ENCODE measurements at regions not wholly inside any gene's neighbourhood (a gene's known extent, or its start where the extent isn't known, plus 50 kb on each side); places are given as distances from the start of the nearest gene placed in this dataset.

DNA sequence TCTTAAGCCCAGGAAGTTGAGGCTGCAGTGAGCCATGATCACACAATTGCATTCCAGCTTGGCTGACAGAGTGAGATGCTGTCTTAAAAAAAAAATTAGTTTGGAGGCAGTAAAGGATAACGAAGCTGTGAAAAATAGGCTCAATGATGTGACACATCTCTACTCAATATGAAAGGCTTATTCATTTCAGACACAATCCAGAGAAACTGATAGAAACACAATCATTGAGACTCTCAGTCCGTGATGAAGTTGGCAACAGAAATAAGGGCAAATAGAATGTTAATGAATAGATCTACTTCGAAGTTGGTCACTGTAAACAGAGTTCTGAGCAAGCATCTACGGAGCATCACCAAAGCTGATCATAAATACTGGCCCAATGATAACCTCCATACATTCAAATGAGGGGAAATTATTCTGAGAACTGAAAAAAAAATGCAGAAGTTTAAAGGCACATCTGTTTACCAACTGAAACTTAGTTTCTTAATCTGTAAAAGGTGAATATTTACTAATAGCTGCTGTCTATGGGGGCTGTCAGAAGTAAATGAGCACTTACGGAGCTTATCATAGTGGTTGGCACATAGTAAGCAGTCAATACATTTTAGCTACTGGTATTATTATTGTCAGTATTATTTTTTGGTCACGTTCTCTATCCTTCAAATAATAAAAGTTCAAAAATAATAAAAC lies 70.4 kb downstream of the AKR1B1 start:
- TF ChIP-seq EZH2 (IDR thresholded peaks at IDR 0.05; ENCODE audit: low read depth) = no peak
- TF ChIP-seq, protein P1, sequence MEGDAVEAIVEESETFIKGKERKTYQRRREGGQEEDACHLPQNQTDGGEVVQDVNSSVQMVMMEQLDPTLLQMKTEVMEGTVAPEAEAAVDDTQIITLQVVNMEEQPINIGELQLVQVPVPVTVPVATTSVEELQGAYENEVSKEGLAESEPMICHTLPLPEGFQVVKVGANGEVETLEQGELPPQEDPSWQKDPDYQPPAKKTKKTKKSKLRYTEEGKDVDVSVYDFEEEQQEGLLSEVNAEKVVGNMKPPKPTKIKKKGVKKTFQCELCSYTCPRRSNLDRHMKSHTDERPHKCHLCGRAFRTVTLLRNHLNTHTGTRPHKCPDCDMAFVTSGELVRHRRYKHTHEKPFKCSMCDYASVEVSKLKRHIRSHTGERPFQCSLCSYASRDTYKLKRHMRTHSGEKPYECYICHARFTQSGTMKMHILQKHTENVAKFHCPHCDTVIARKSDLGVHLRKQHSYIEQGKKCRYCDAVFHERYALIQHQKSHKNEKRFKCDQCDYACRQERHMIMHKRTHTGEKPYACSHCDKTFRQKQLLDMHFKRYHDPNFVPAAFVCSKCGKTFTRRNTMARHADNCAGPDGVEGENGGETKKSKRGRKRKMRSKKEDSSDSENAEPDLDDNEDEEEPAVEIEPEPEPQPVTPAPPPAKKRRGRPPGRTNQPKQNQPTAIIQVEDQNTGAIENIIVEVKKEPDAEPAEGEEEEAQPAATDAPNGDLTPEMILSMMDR (conservative IDR thresholded peaks at IDR 0.05) = no peak

All from PC-9 (cell line).